Jurkat, Clone E6-1 (cell line): ENCODE measurements at regions not wholly inside any gene's neighbourhood (a gene's known extent, or its start where the extent isn't known, plus 50 kb on each side); places are given as distances from the start of the nearest gene placed in this dataset.
"Not testable (repeated sequence)": the region's sequence is repeated elsewhere in the genome, so short reads cannot be mapped to it uniquely, and the experiment has no call there.

ENCODE experiments used
- DNase-seq: peaks from one replicate; pipeline ENCODE4 v3.0.0-alpha.2; 2011; ENCODE audit warnings: low read depth, low spot score
- H3K4me3 ChIP-seq: 2 replicates; pipeline ENCODE4 v1.5.1; 2011; ENCODE audit warnings: mild to moderate bottlenecking, low read length, control low read depth, moderate library complexity

GRCh38 chr2:118586312-118586711, 261.1 kb downstream of the EN1 start:
- no peak overlapping the region for H3K4me3 ChIP-seq
- no peak for DNase-seq

DNA sequence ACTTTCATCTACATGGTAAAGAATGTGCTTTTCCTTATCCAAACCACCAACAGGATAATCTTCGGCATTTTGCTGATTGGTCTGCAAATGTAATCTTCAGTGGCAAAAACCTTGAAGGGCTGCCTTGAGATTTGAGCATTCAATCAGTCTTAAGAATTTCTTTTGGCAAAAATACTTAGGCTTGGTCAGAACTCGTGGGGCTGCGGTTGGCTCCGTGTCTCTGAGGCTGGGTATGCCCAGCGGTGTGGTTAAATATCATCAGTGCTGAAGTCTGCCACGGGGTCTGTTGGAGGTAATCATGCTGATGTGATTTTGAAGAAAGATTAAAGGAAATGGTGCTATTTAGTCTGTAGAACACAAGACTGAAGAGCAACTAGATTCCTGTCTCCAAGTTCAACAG, 262.6 kb downstream of the EN1 start:
- no peak for DNase-seq
- no peak overlapping the region for H3K4me3 ChIP-seq

DNA sequence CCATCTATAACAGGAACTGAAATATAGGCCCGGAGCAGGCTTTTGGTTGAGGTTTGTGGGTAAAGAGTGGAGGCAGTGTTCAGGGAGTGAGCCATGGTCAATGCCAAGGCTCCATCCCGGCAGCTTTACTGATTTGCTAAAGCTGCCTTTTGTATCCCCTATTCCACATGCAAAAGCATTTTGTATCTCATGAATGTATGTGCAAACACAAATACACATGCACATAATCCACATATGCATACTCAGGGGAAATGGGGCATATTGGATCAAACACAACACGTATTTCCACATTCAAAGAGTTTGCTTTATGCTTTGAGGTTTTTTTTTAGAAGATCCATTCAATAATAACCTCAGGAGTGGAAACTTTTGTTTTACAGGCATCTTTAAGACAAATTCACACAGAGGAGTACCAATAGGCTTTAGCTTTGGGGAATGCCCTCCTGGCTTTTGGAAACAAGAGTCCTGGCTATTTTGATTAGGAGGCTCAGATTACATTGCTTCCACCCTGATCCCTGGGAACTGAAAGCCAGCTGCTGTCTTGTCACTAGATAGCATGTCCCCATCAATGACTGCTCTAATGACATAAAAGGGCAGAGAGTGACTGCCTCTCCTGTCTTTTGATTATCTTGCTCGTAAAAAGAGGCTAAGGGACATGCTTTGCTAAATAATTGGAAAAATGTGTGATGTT, 263.2 kb downstream of the EN1 start:
- H3K4me3 ChIP-seq = no peak overlapping the region
- DNase-seq = no peak

DNA sequence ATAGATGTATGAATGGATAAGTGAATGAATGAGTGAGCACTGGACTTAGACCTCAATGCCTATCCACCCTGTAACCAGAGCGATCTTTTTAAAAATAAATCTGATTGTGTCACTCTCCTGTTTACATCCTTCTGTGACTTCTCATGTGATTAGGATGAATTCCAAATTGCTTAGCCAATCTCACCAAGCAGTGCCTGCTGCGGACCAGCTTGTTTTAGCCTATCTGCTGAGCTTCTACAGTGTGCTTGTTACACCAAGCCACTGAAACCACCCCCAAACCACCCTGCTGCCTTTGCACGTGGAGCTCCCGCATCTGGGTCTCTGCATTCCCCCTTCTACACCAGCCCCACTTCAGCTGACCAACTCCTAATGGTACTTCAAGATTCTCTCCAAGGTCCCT, 265.4 kb downstream of the EN1 start:
- H3K4me3 ChIP-seq = no peak overlapping the region
- DNase-seq = no peak

GRCh38 chr2:118580651-118581050, 266.8 kb downstream of the EN1 start:
- no peak for DNase-seq
- H3K4me3 ChIP-seq = no peak overlapping the region

GRCh38 chr2:118580107-118580506, 267.3 kb downstream of the EN1 start:
- H3K4me3 ChIP-seq = no peak overlapping the region
- no peak for DNase-seq

- no peak overlapping the region for H3K4me3 ChIP-seq
- no peak for DNase-seq
These were observed 270.2 kb downstream of the EN1 start for GRCh38 chr2:118577202-118577601.

DNA sequence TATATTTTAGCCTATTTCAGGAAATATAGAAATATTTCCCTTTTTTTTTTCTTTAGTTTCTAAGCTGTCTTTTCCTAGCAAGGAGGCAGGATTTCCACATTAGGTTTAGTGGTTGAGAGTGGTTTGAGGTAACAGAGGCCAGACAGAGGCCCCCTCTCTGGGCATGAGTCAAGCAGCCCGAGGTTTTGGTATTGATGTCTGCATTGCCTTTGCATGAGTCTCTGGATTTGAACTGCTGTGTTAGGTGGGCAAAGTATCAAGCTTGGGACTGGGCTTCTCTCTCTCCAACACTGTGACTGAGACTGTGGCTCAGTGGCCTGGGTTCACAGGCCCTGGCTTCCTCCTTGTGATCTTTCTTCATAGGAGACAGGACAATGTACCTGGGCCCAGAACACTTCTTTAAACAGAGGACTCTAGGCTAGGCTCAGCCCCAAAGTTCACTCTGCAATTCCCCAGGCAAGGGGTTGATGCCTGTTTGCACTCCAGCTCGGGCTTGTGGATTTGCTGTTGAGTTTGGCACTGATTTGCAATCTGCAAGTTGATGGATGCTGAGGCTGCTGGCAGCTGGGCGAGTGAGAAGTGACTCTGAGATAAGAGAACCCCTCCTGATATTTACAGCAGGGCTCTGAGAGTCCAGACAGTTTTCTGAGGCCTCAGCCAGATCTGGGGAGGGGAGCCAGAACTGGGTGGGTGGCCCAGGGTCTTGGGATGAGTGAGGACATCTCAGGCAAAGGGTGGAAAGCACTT, 271.2 kb downstream of the EN1 start:
- no peak for DNase-seq
- H3K4me3 ChIP-seq = no peak overlapping the region

GRCh38 chr2:118572380-118572779, 275.1 kb downstream of the EN1 start:
- not testable (repeated sequence) for DNase-seq, H3K4me3 ChIP-seq

- no peak overlapping the region for H3K4me3 ChIP-seq
- DNase-seq = no peak
These were observed 277.4 kb downstream of the EN1 start for GRCh38 chr2:118569876-118570535.

DNA sequence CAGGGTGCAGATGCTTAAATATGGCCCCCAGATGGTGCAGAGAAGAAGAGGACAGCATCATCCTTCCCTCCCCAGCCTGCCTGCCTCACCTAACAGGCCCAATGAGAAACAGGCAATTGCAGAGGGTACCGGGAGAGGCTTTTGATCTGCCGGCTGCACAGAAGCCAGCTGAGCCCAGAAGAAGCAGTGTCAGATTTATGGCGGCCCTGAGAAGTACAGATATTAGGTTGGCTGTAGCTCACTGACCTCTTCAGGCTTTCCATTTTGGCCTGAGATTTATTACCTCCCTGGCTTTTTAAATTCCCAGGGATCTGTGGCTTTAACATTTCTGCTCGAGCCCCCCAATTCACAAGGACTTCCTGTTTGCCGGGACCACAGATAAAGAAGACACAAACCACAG, 278.7 kb downstream of the EN1 start:
- no peak overlapping the region for H3K4me3 ChIP-seq
- DNase-seq = no peak

DNA sequence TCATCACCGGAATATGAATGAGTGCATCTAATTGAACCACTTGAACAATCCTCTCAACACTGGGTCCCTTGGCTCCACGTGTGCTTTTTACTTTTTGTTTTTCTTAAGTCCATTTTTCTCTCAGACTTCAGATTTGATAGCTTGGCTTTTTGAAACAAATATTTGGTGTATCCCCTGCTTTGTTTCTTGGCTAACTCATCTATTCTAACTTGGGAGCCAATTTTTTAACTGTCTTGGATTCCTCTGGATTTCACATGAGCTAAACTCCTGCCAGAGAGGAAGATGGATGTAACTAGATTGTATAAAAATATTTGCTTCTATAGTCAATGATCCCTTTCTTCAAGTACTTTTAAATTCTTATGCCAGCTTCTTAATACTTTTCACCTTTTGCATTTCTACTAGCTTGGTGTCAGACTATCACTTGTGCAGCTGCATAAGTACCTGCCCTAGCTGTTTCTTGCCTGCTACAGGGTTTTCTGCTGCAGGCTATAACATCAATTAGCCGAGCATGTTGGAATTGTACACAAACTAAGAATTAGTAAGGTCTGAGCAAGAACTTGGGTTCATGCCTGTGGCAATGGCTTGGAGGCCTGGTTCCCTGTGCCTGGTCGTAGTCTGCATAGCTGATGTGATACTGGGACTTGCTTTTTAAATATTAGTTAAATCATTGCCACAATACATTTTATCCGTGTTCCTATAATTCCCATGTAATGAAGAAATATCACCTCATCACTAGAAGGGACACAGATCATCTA, 281.5 kb downstream of the EN1 start:
- no peak for DNase-seq

GRCh38 chr2:118565301-118565700, 282.1 kb downstream of the EN1 start:
- no peak for DNase-seq
- no peak overlapping the region for H3K4me3 ChIP-seq

More for the DNA sequence above, 281.5 kb downstream of the EN1 start:
- no peak overlapping the region for H3K4me3 ChIP-seq

- no peak overlapping the region for H3K4me3 ChIP-seq
- DNase-seq = no peak
These were observed 285.3 kb downstream of the EN1 start for GRCh38 chr2:118562144-118562543.

DNA sequence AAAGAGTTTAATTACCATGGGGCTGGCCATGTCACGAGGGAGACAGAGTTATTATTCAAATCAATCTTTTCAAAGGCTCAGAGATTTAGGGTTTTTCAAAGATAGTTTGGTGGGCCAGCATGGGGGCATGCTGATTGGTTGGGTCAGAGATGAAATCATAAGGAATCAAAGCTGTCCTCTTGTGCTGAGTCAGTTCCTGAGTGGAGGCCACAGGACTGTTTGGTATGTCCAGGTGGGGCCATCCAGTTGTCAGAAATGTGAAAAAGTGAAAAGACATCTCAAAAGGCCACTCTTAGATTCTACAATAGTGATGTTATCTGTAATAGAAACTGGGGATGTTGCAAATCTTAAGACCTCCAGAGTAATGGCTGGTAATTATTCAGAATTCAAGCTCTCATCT, 288.6 kb downstream of the EN1 start:
- no peak overlapping the region for H3K4me3 ChIP-seq
- no peak for DNase-seq

- no peak for DNase-seq
- H3K4me3 ChIP-seq = no peak overlapping the region
These were observed 289.7 kb downstream of the EN1 start for GRCh38 chr2:118557791-118558190.

- H3K4me3 ChIP-seq = no peak overlapping the region
- no peak for DNase-seq
These were observed 290.4 kb downstream of the EN1 start for GRCh38 chr2:118557016-118557415.

- no peak overlapping the region for H3K4me3 ChIP-seq
- DNase-seq = no peak
These were observed 292.8 kb downstream of the EN1 start for GRCh38 chr2:118554616-118555015.

GRCh38 chr2:118549503-118549902, 297.9 kb downstream of the EN1 start:
- DNase-seq = no peak
- H3K4me3 ChIP-seq = no peak overlapping the region
